Neural progenitor cell (in vitro differentiated cells): ENCODE measurements at regions not wholly inside any gene's neighbourhood (a gene's known extent, or its start where the extent isn't known, plus 50 kb on each side); places are given as distances from the start of the nearest gene placed in this dataset.

Source experiments
- DNase-seq: peaks from one replicate; pipeline ENCODE4 v3.0.0-alpha.2; 2016; ENCODE audit warnings: low spot score
- H2AFZ ChIP-seq: fragments of 200-600 bp; sonication (generic); replicated peaks from 2 replicates; pipeline ENCODE4 v1.6.1; 2016; ENCODE audit warnings: antibody characterized with exemption
- H3F3A ChIP-seq: fragments of 200-600 bp; sonication (generic); 2 replicates; pipeline ENCODE4 v1.6.1; 2016; ENCODE audit warnings: antibody characterized with exemption, low read depth
- H3K27ac ChIP-seq: fragments of 200-600 bp; sonication (generic); 2 replicates; pipeline ENCODE4 v1.5.1; 2016; ENCODE audit warnings: mild to moderate bottlenecking
- H3K27me3 ChIP-seq: fragments of 200-600 bp; sonication (generic); 2 replicates; pipeline ENCODE4 v1.6.1; 2016; ENCODE audit warnings: mild to moderate bottlenecking, moderate library complexity
- H3K36me3 ChIP-seq: fragments of 200-600 bp; sonication (generic); 2 replicates; pipeline ENCODE4 v1.5.1; 2016
- H3K4me1 ChIP-seq: fragments of 200-600 bp; sonication (generic); 2 replicates; pipeline ENCODE4 v1.6.1; 2016; ENCODE audit warnings: mixed run types
- H3K4me2 ChIP-seq: fragments of 200-600 bp; sonication (generic); 2 replicates; pipeline ENCODE4 v1.6.1; 2016
- H3K4me3 ChIP-seq: fragments of 200-600 bp; sonication (generic); 2 replicates; pipeline ENCODE4 v1.5.1; 2016
- H3K79me2 ChIP-seq: fragments of 200-600 bp; sonication (generic); 2 replicates; pipeline ENCODE4 v1.6.1; 2016; ENCODE audit warnings: low read depth
- H3K9ac ChIP-seq: fragments of 200-600 bp; sonication (generic); 2 replicates; pipeline ENCODE4 v1.6.1; 2016
- H3K9me3 ChIP-seq: fragments of 200-600 bp; sonication (generic); 2 replicates; pipeline ENCODE4 v1.5.1; 2016; ENCODE audit warnings: low read depth
- H4K20me1 ChIP-seq: fragments of 200-600 bp; sonication (generic); 2 replicates; pipeline ENCODE4 v1.6.1; 2016; ENCODE audit warnings: low read depth
- H3K27ac Mint-ChIP-seq: 3 replicates; pipeline ENCODE4 v1.8.0; 2021; ENCODE audit warnings: mixed read lengths
- H3K27me3 Mint-ChIP-seq: 2 replicates; pipeline ENCODE4 v1.8.0; 2022; ENCODE audit warnings: low read depth, mild to moderate bottlenecking, inconsistent platforms, moderate library complexity, mixed read lengths; ENCODE audit not compliant: insufficient read depth
- H3K36me3 Mint-ChIP-seq: 3 replicates; pipeline ENCODE4 v1.8.0; 2021; ENCODE audit warnings: mixed read lengths
- H3K4me1 Mint-ChIP-seq: 3 replicates; pipeline ENCODE4 v1.8.0; 2021; ENCODE audit warnings: mixed read lengths
- H3K4me3 Mint-ChIP-seq: 3 replicates; pipeline ENCODE4 v1.8.0; 2021; ENCODE audit warnings: mild to moderate bottlenecking, moderate library complexity, mixed read lengths
- H3K9me3 Mint-ChIP-seq: 3 replicates; pipeline ENCODE4 v1.8.0; 2020; ENCODE audit warnings: mixed read lengths
- CTCF ChIP-seq: fragments of 200-600 bp; sonication (generic); IDR thresholded peaks from 2 replicates; pipeline ENCODE4 v1.5.1; 2017; ENCODE audit warnings: antibody characterized with exemption, mild to moderate bottlenecking
- EZH2 ChIP-seq: fragments of 200-600 bp; sonication (generic); IDR thresholded peaks from 2 replicates; pipeline ENCODE4 v1.6.1; 2017; ENCODE audit warnings: antibody characterized with exemption, mild to moderate bottlenecking, moderate library complexity
- EZH2phosphoT487 ChIP-seq: fragments of 200-600 bp; sonication (generic); IDR thresholded peaks from 2 replicates; pipeline ENCODE4 v1.6.1; 2017; ENCODE audit warnings: antibody characterized with exemption

- no peaks in the 10 kb centered on the region for H3K27me3 ChIP-seq
- no peak overlapping the region for H3K4me3 ChIP-seq
- no peak for DNase-seq
- no peaks in the 10 kb centered on the region for H3K9me3 Mint-ChIP-seq
- H3K9me3 ChIP-seq = no peaks in the 10 kb centered on the region
- no peaks in the 10 kb centered on the region for H3K4me1 Mint-ChIP-seq
- H3K4me1 ChIP-seq = no peaks in the 10 kb centered on the region
- no peak overlapping the region for H3K4me2 ChIP-seq
- H3K36me3 ChIP-seq = no peaks in the 10 kb centered on the region
- H4K20me1 ChIP-seq = no peaks in the 10 kb centered on the region
- H3K27ac ChIP-seq = no peak overlapping the region
- no peak overlapping the region for H3K9ac ChIP-seq
- H3K27ac Mint-ChIP-seq = no peak overlapping the region
- TF ChIP-seq EZH2 (no peak), EZH2phosphoT487 (no peak), CTCF (no peak)
- H3K4me3 Mint-ChIP-seq = no peak overlapping the region
- no peaks in the 10 kb centered on the region for H3F3A ChIP-seq
- no peaks in the 10 kb centered on the region for H3K79me2 ChIP-seq
- H2AFZ ChIP-seq = no peak overlapping the region
- H3K36me3 Mint-ChIP-seq = no peaks in the 10 kb centered on the region
- peaks cover 2% of the 10 kb centered on the region for H3K27me3 Mint-ChIP-seq
Observed at GRCh38 chr12:46610754-46611153, 215.0 kb downstream of the SLC38A4 start.

- Mint-ChIP-seq H3K27ac (no peak overlapping the region), H3K4me3 (no peak overlapping the region), H3K36me3 (no peaks in the 10 kb centered on the region), H3K27me3 (peaks cover 2% of the 10 kb centered on the region), H3K4me1 (no peaks in the 10 kb centered on the region), H3K9me3 (no peaks in the 10 kb centered on the region)
- no peaks in the 10 kb centered on the region for H3K36me3 ChIP-seq
- no peak overlapping the region for H3K9ac ChIP-seq
- DNase-seq = no peak
- no peaks in the 10 kb centered on the region for H3K27me3 ChIP-seq
- no peaks in the 10 kb centered on the region for H4K20me1 ChIP-seq
- H3K27ac ChIP-seq = no peak overlapping the region
- TF ChIP-seq EZH2 = no peak
- no peak for TF ChIP-seq CTCF
- TF ChIP-seq EZH2phosphoT487 = no peak
- H3K4me3 ChIP-seq = no peak overlapping the region
- H3F3A ChIP-seq = no peaks in the 10 kb centered on the region
- H3K9me3 ChIP-seq = no peaks in the 10 kb centered on the region
- H3K4me2 ChIP-seq = no peak overlapping the region
- H3K79me2 ChIP-seq = no peaks in the 10 kb centered on the region
- H2AFZ ChIP-seq = no peak overlapping the region
- H3K4me1 ChIP-seq = no peaks in the 10 kb centered on the region
Observed at GRCh38 chr12:46609674-46610073, 216.1 kb downstream of the SLC38A4 start.

- Histone ChIP-seq H4K20me1 (no peaks in the 10 kb centered on the region), H3K36me3 (no peaks in the 10 kb centered on the region), H2AFZ (no peak overlapping the region), H3K9me3 (no peaks in the 10 kb centered on the region), H3K27ac (no peak overlapping the region), H3K9ac (no peak overlapping the region), H3K79me2 (no peaks in the 10 kb centered on the region), H3K4me3 (no peak overlapping the region), H3K4me1 (no peaks in the 10 kb centered on the region), H3K4me2 (no peak overlapping the region), H3F3A (no peaks in the 10 kb centered on the region), H3K27me3 (no peaks in the 10 kb centered on the region)
- no peak for TF ChIP-seq CTCF
- TF ChIP-seq EZH2phosphoT487 = no peak
- no peak for TF ChIP-seq EZH2
- Mint-ChIP-seq H3K27ac (no peak overlapping the region), H3K9me3 (no peaks in the 10 kb centered on the region), H3K36me3 (no peaks in the 10 kb centered on the region), H3K4me3 (no peak overlapping the region), H3K27me3 (peaks cover 2% of the 10 kb centered on the region), H3K4me1 (no peaks in the 10 kb centered on the region)
- DNase-seq = no peak
Observed at GRCh38 chr12:46609273-46609623, 216.5 kb downstream of the SLC38A4 start.
